Panc1 (cell line): ENCODE measurements at regions not wholly inside any gene's neighbourhood (a gene's known extent, or its start where the extent isn't known, plus 50 kb on each side); places are given as distances from the start of the nearest gene placed in this dataset.

Experiments used
- ATAC-seq: fragments of 200-7000 bp; cut with Tn5 transposase; 2 replicates; pipeline ENCODE4 v1.9.1; 2020; ENCODE audit warnings: mild to moderate bottlenecking, moderate library complexity
- BruUV-seq: library from RNA; stranded (reverse); fragments of 400-500 nt; replicated peaks from 2 replicates; lab custom pipeline; 2021; lab: Mats Ljungman, UMichigan
- CTCF ChIA-PET: fragments of 300-600 bp; sonication (Branson Sonifier 250); formaldehyde crosslinking; loops from one replicate; lab custom pipeline; 2022; ENCODE audit warnings: antibody characterized with exemption; lab: Charles Lee
- POLR2A ChIA-PET: fragments of 300-600 bp; sonication (Branson Sonifier 250); formaldehyde crosslinking; loops from one replicate; lab custom pipeline; 2022; ENCODE audit warnings: antibody characterized with exemption; lab: Charles Lee
- DNase-seq: peaks from one replicate; pipeline ENCODE4 v3.0.0-alpha.2; 2010; ENCODE audit warnings: low read depth, low spot score
- H3K27ac ChIP-seq: 2 replicates; pipeline ENCODE4 v1.5.1; 2011; ENCODE audit warnings: mild to moderate bottlenecking, low read length, inconsistent platforms
- H3K27me3 ChIP-seq: fragments of 200-500 bp; sonication (Bioruptor generic); 2 replicates; pipeline ENCODE4 v1.6.0; 2014; ENCODE audit warnings: low read length, inconsistent platforms; ENCODE audit not compliant: control insufficient read depth, insufficient read depth
- H3K36me3 ChIP-seq: fragments of 200-500 bp; sonication (Bioruptor generic); 2 replicates; pipeline ENCODE4 v1.5.1; 2014; ENCODE audit warnings: inconsistent platforms, mild to moderate bottlenecking, low read length, moderate library complexity; ENCODE audit not compliant: control insufficient read depth, insufficient read depth
- H3K4me1 ChIP-seq: 2 replicates; pipeline ENCODE4 v1.5.1; 2011; ENCODE audit warnings: inconsistent platforms, mild to moderate bottlenecking, low read length, moderate library complexity; ENCODE audit not compliant: control insufficient read depth, insufficient read depth
- H3K4me3 ChIP-seq, 2 experiments: 2 replicates each; pipeline ENCODE4 v1.5.1; 2011 to 2012; ENCODE audit warnings: low read depth in 2 of 2, low read length in 2 of 2, mild to moderate bottlenecking in 2 of 2, inconsistent platforms in 1 of 2, moderate library complexity in 1 of 2
- H3K9me3 ChIP-seq: fragments of 200-500 bp; sonication (Bioruptor generic); 2 replicates; pipeline ENCODE4 v1.5.1; 2014; ENCODE audit warnings: low read depth, mild to moderate bottlenecking, inconsistent platforms, low read length, moderate library complexity; ENCODE audit not compliant: control insufficient read depth, insufficient read depth
- POLR2AphosphoS5 ChIP-seq: IDR thresholded peaks from 2 replicates; pipeline ENCODE4 v1.6.1; 2012; ENCODE audit warnings: mild to moderate bottlenecking, low read depth, low read length, moderate library complexity
- REST ChIP-seq, 2 experiments: IDR thresholded peaks; 2 replicates each; pipeline ENCODE4 v1.6.1; 2011 to 2012; ENCODE audit warnings: low read depth in 2 of 2, control low read depth in 1 of 2, low read length in 1 of 2, mild to moderate bottlenecking in 1 of 2, moderate library complexity in 1 of 2; ENCODE audit not compliant: insufficient read depth in 1 of 2
- SIN3A ChIP-seq: IDR thresholded peaks from 2 replicates; pipeline ENCODE4 v1.6.1; 2012; ENCODE audit warnings: low read depth, mild to moderate bottlenecking, low read length, moderate library complexity, borderline replicate concordance; ENCODE audit not compliant: insufficient read depth
- TCF7L2 ChIP-seq: IDR thresholded peaks from 2 replicates; pipeline ENCODE4 v1.6.1; 2011; ENCODE audit warnings: mild to moderate bottlenecking, low read depth, low read length, inconsistent platforms
- in situ Hi-C: cut with HindIII; loops from 2 replicates; pipeline ENCODE4 v1.10.0; 2016; ENCODE audit warnings: low sequenced_read_pairs, low pct_unique_long_range_greater_than_20kb
- intact Hi-C: fragments of 100-400 bp; cut with micrococcal nuclease; formaldehyde crosslinking; loops from one replicate; pipeline ENCODE4 v1.10.0; 2022; ENCODE audit not compliant: unreplicated experiment
- TF ChIP-seq, protein P1 (sequence below): fragments of 450-650 bp; IDR thresholded peaks from 2 replicates; pipeline ENCODE4 v1.5.1; 2017; ENCODE audit warnings: mild to moderate bottlenecking

DNA sequence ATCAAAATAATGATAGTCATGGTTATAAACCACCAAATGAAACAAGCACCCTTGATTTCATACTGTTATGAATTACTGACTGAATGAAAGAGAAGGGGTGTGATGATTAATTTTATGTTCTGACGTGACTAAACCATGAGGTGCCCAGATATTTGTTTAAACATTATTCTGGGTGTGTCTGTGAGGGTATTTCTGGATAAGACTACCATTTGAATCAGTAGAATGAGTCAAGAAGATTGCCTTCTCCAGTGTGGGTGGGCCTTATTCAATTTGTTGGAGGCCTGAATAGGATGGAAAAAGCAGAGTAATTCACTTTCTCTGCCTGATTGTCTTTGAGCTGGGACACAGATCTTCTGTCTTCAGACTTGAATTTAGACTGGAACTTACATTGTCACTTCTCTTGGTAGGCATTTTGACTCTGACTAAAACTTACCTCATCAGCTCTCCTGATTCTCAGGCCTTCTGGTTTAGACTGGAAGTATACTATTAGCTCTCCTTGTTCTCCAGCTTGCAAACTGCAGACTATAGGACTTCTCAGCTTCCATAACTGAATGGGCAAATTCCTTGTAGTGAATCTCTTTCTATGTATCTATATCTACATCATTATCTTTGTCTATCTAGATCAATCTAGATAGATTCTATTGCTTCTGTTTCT, 321.9 kb upstream of the TARS1 start:
- TF ChIP-seq SIN3A: no peak
- no peak for TF ChIP-seq TCF7L2
- no peak for TF ChIP-seq REST (IDR thresholded peaks at IDR 0.05; ENCODE audit: insufficient read depth in 1 of 2, low read depth in 2 of 2, low read length in 1 of 2)
- TF ChIP-seq, protein P1, sequence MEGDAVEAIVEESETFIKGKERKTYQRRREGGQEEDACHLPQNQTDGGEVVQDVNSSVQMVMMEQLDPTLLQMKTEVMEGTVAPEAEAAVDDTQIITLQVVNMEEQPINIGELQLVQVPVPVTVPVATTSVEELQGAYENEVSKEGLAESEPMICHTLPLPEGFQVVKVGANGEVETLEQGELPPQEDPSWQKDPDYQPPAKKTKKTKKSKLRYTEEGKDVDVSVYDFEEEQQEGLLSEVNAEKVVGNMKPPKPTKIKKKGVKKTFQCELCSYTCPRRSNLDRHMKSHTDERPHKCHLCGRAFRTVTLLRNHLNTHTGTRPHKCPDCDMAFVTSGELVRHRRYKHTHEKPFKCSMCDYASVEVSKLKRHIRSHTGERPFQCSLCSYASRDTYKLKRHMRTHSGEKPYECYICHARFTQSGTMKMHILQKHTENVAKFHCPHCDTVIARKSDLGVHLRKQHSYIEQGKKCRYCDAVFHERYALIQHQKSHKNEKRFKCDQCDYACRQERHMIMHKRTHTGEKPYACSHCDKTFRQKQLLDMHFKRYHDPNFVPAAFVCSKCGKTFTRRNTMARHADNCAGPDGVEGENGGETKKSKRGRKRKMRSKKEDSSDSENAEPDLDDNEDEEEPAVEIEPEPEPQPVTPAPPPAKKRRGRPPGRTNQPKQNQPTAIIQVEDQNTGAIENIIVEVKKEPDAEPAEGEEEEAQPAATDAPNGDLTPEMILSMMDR: no peak
- no peak for TF ChIP-seq POLR2AphosphoS5
- intact Hi-C loops: no loop called here
- no peak overlapping the region for H3K4me3 ChIP-seq
- no TSS peak for BruUV-seq
- no peaks in the 10 kb centered on the region for H3K4me1 ChIP-seq
- no peaks in the 10 kb centered on the region for H3K27me3 ChIP-seq
- no peaks in the 10 kb centered on the region for H3K36me3 ChIP-seq
- no peak for DNase-seq
- ChIA-PET POLR2A (no interaction called here), CTCF (no interaction called here)
- no peak for ATAC-seq
- no peaks in the 10 kb centered on the region; the same call in 1 of the 2 replicates for H3K9me3 ChIP-seq
- H3K27ac ChIP-seq: no peak overlapping the region
- in situ Hi-C loops: no loop called here

GRCh38 chr5:33120671-33121070, 320.1 kb upstream of the TARS1 start:
- Histone ChIP-seq H3K4me3 (no peak overlapping the region), H3K27me3 (no peaks in the 10 kb centered on the region), H3K36me3 (no peaks in the 10 kb centered on the region), H3K4me1 (no peaks in the 10 kb centered on the region), H3K27ac (no peak overlapping the region), H3K9me3 (no peaks in the 10 kb centered on the region; the same call in 1 of the 2 replicates)
- DNase-seq (no peak), ATAC-seq (no peak)
- CTCF ChIA-PET: no interaction called here
- in situ Hi-C loops: no loop called here
- intact Hi-C loops: no loop called here
- TF ChIP-seq, protein P1: no peak
- no peak for TF ChIP-seq POLR2AphosphoS5
- TF ChIP-seq TCF7L2: no peak
- TF ChIP-seq REST (IDR thresholded peaks at IDR 0.05; ENCODE audit: insufficient read depth in 1 of 2, low read depth in 2 of 2, low read length in 1 of 2): no peak
- no peak for TF ChIP-seq SIN3A
- POLR2A ChIA-PET: no interaction called here
- BruUV-seq: no TSS peak
